OCI-LY7 (cell line): ENCODE measurements at regions not wholly inside any gene's neighbourhood (a gene's known extent, or its start where the extent isn't known, plus 50 kb on each side); places are given as distances from the start of the nearest gene placed in this dataset.
"Not testable (repeated sequence)": the region's sequence is repeated elsewhere in the genome, so short reads cannot be mapped to it uniquely, and the experiment has no call there.

Experiments
- BruUV-seq: library from RNA; stranded (reverse); fragments of 400-500 nt; replicated peaks from 2 replicates; lab custom pipeline; 2021; lab: Mats Ljungman, UMichigan
- CTCF ChIA-PET: fragments of 300-600 bp; sonication (Branson Sonifier 250); formaldehyde crosslinking; loops from one replicate; lab custom pipeline; 2022; ENCODE audit warnings: antibody characterized with exemption; ENCODE audit not compliant: unreplicated experiment; lab: Charles Lee
- POLR2A ChIA-PET: fragments of 300-600 bp; sonication (Branson Sonifier 250); formaldehyde crosslinking; loops from one replicate; lab custom pipeline; 2022; ENCODE audit warnings: antibody characterized with exemption; lab: Charles Lee
- DNase-seq: peaks from one replicate; pipeline ENCODE4 v3.0.0-alpha.2; 2015; ENCODE audit warnings: low spot score
- H2AFZ ChIP-seq: fragments of 200-600 bp; sonication (generic), shearing (Covaris generic); 2 replicates; pipeline ENCODE4 v1.6.1; 2014; ENCODE audit warnings: mild to moderate bottlenecking, antibody characterized with exemption, low read length, moderate library complexity
- H3K27ac ChIP-seq: fragments of 200-600 bp; sonication (generic); 2 replicates; pipeline ENCODE4 v1.5.1; 2014; ENCODE audit warnings: mixed run types, low read depth, mild to moderate bottlenecking, moderate library complexity, low read length, inconsistent platforms; ENCODE audit not compliant: poor library complexity, severe bottlenecking
- H3K36me3 ChIP-seq: fragments of 200-600 bp; sonication (generic); 2 replicates; pipeline ENCODE4 v1.6.1; 2014; ENCODE audit warnings: mild to moderate bottlenecking, antibody characterized with exemption, low read length, moderate library complexity, mixed read lengths; ENCODE audit not compliant: insufficient read depth
- H3K4me1 ChIP-seq: fragments of 200-600 bp; sonication (generic); 2 replicates; pipeline ENCODE4 v1.5.1; 2014; ENCODE audit warnings: mild to moderate bottlenecking, low read length; ENCODE audit not compliant: insufficient read depth, poor library complexity, severe bottlenecking
- H3K4me2 ChIP-seq: fragments of 200-600 bp; sonication (generic); 2 replicates; pipeline ENCODE4 v1.6.1; 2014; ENCODE audit warnings: mild to moderate bottlenecking, low read length
- H3K4me3 ChIP-seq: fragments of 200-600 bp; sonication (generic); 2 replicates; pipeline ENCODE4 v1.5.1; 2014; ENCODE audit warnings: mild to moderate bottlenecking, low read depth, low read length; ENCODE audit not compliant: poor library complexity, severe bottlenecking
- H3K79me2 ChIP-seq: fragments of 200-600 bp; sonication (generic); 2 replicates; pipeline ENCODE4 v1.6.1; 2016; ENCODE audit warnings: low read depth, mild to moderate bottlenecking, low read length, moderate library complexity, mixed read lengths; ENCODE audit not compliant: insufficient read depth
- H3K9me2 ChIP-seq: fragments of 200-600 bp; sonication (generic); 2 replicates; pipeline ENCODE4 v1.6.1; 2016; ENCODE audit warnings: mild to moderate bottlenecking, low read length, mixed read lengths; ENCODE audit not compliant: insufficient read depth
- H3K9me3 ChIP-seq: fragments of 200-600 bp; sonication (generic); 2 replicates; pipeline ENCODE4 v1.6.1; 2014; ENCODE audit warnings: mild to moderate bottlenecking, mixed run types, low read length, mixed read lengths
- H4K20me1 ChIP-seq: fragments of 200-600 bp; sonication (generic); 2 replicates; pipeline ENCODE4 v1.6.1; 2014; ENCODE audit warnings: mild to moderate bottlenecking, antibody characterized with exemption, low read length, moderate library complexity, mixed read lengths; ENCODE audit not compliant: insufficient read depth
- EZH2phosphoT487 ChIP-seq: fragments of 200-600 bp; sonication (generic); IDR thresholded peaks from 2 replicates; pipeline ENCODE4 v1.6.1; 2018; ENCODE audit warnings: low read depth, borderline replicate concordance, mild to moderate bottlenecking, mixed run types, antibody characterized with exemption, low read length, moderate library complexity, mixed read lengths
- intact Hi-C: fragments of 100-400 bp; cut with micrococcal nuclease; formaldehyde crosslinking; loops from one replicate; pipeline ENCODE4 v1.10.0; 2022; ENCODE audit not compliant: unreplicated experiment
- TF ChIP-seq, protein P1 (sequence below): fragments of 200-600 bp; sonication (generic); conservative IDR thresholded peaks from 2 replicates; pipeline ENCODE4 v1.5.1; 2014; ENCODE audit warnings: mild to moderate bottlenecking, antibody characterized with exemption, low read length, moderate library complexity, mixed read lengths

DNA sequence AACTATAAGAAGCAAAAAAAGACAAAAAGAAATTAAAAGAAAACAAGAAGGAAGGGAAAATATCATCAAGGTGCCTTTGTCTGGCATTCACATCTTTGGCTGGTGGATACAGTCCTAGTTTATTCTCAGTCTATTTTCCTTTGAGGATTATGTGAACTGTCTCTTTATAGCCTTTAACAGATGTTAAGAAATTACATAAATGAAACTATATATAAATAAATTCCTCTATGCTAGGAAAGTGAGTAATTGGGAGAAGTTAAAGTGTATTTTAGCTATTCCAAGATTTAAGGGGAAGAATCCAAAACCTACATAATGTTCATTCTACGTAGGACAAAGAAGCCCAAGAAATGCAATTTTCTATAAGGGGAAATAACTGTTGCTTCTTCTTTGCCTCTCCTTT is 316.3 kb downstream of the ADAMTS20 start:
- no peaks in the 10 kb centered on the region for H3K79me2 ChIP-seq
- no peak for DNase-seq
- no peak for TF ChIP-seq EZH2phosphoT487
- TF ChIP-seq, protein P1, sequence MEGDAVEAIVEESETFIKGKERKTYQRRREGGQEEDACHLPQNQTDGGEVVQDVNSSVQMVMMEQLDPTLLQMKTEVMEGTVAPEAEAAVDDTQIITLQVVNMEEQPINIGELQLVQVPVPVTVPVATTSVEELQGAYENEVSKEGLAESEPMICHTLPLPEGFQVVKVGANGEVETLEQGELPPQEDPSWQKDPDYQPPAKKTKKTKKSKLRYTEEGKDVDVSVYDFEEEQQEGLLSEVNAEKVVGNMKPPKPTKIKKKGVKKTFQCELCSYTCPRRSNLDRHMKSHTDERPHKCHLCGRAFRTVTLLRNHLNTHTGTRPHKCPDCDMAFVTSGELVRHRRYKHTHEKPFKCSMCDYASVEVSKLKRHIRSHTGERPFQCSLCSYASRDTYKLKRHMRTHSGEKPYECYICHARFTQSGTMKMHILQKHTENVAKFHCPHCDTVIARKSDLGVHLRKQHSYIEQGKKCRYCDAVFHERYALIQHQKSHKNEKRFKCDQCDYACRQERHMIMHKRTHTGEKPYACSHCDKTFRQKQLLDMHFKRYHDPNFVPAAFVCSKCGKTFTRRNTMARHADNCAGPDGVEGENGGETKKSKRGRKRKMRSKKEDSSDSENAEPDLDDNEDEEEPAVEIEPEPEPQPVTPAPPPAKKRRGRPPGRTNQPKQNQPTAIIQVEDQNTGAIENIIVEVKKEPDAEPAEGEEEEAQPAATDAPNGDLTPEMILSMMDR = no peak
- no peaks in the 10 kb centered on the region for H3K36me3 ChIP-seq
- ChIA-PET POLR2A (interaction anchor here (0.6 to 1.0 kb wide), 2 partner anchors 22 to 280 kb away, joined by 3 to 4 read pairs; no protein-coding TSS in a partner anchor), CTCF (no interaction called here)
- H3K27ac ChIP-seq = no peak overlapping the region
- no peaks in the 10 kb centered on the region for H3K9me3 ChIP-seq
- no peak overlapping the region for H2AFZ ChIP-seq
- H4K20me1 ChIP-seq = no peaks in the 10 kb centered on the region
- H3K4me2 ChIP-seq = no peak overlapping the region
- no peaks in the 10 kb centered on the region for H3K4me1 ChIP-seq
- no peak overlapping the region for H3K4me3 ChIP-seq
- H3K9me2 ChIP-seq = no peaks in the 10 kb centered on the region
- intact Hi-C loops = no loop called here
- no TSS peak for BruUV-seq

DNA sequence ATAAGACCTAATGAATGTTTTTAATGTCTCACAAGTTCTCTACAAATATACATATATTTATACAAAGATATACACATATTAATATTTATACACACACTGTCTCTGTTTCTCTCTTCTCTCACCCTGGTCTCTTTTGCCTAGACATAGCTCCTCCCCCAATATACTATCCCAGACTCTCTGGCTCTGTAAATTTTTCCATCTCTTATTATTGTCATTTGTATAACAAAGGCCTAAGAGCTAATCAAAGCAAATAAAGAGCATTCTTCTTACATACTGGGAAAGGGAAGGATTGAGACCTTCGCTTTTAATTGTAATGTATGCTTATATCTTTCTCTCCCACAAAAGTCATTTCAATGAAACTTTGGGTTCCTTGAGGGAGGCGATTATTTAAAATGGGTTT is 318.1 kb downstream of the ADAMTS20 start:
- intact Hi-C loops = no loop called here
- Histone ChIP-seq H3K27ac (no peak overlapping the region), H4K20me1 (no peaks in the 10 kb centered on the region), H3K4me1 (no peaks in the 10 kb centered on the region), H3K4me3 (no peak overlapping the region), H2AFZ (no peak overlapping the region), H3K36me3 (no peaks in the 10 kb centered on the region), H3K79me2 (no peaks in the 10 kb centered on the region), H3K9me3 (no peaks in the 10 kb centered on the region), H3K4me2 (no peak overlapping the region), H3K9me2 (no peaks in the 10 kb centered on the region)
- TF ChIP-seq EZH2phosphoT487 = no peak
- TF ChIP-seq, protein P1 = no peak
- ChIA-PET POLR2A (interaction anchor here (1.4 kb wide), 1 partner anchor 9 kb away, joined by 3 read pairs; no protein-coding TSS in a partner anchor), CTCF (no interaction called here)
- DNase-seq = no peak
- no TSS peak for BruUV-seq

DNA sequence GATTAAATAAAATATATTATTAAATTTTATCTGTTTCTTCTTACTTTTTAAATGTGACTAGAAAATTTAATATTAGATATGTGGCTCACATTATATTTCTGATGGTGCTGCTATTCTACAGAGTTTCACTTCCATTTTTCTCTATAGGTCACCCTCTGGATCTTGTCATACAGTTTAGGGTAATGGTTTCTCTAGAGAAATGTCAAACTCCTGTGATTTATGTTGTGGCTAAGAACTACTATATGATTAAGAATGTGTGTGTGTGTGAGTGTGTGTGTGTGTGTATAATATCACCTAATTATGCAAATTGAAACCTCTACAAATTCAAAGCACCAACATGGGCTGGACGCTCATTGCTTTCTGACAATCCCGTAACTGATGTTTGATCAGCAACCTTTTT is 325.9 kb downstream of the ADAMTS20 start:
- Histone ChIP-seq H3K27ac (no peak overlapping the region), H3K9me3 (no peaks in the 10 kb centered on the region), H3K4me1 (no peaks in the 10 kb centered on the region), H4K20me1 (no peaks in the 10 kb centered on the region), H3K4me3 (no peak overlapping the region), H2AFZ (no peak overlapping the region), H3K36me3 (no peaks in the 10 kb centered on the region), H3K79me2 (no peaks in the 10 kb centered on the region), H3K4me2 (no peak overlapping the region), H3K9me2 (no peaks in the 10 kb centered on the region)
- no peak for DNase-seq
- intact Hi-C loops = no loop called here
- ChIA-PET POLR2A (no interaction called here), CTCF (no interaction called here)
- no peak for TF ChIP-seq EZH2phosphoT487
- TF ChIP-seq, protein P1 = no peak
- BruUV-seq = no TSS peak

DNA sequence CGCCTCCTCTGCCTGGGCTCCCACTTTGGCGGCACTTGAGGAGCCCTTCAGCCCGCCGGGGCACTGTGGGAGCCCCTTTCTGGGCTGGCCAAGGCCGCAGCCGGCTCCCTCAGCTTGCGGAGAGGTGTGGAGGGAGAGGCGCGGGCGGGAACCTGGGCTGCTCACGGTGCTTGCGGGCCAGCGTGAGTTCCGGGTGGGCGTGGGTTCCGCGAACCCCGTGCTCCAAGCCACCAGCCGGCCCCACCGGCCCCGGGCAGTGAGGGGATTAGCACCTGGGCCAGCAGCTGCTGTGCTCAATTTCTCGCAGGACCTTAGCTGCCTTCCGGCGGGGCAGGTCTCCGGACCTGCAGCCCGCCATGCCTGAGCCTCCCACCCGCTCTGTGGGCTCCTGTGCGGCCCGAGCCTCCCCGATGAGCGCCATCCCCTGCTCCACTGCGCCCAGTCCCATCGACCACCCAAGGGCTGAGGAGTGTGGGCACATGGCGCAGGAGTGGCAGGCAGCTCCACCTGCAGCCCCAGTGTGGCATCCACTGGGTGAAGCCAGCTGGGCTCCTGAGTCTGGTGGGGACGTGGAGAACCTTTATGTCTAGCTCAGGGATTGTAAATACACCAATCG is 327.7 kb downstream of the ADAMTS20 start:
- H3K4me1 ChIP-seq, H3K4me3 ChIP-seq, H3K9me2 ChIP-seq, BruUV-seq, H3K36me3 ChIP-seq, H3K4me2 ChIP-seq, intact Hi-C loops, H4K20me1 ChIP-seq, H3K79me2 ChIP-seq, H3K9me3 ChIP-seq, H2AFZ ChIP-seq, H3K27ac ChIP-seq, CTCF ChIA-PET, DNase-seq: not testable (repeated sequence)
- POLR2A ChIA-PET = interaction anchor here (0.7 to 1.4 kb wide), 2 partner anchors 22 to 160 kb away, joined by 3 to 4 read pairs; no protein-coding TSS in a partner anchor
